SKM-1 (cell line): ENCODE measurements at regions not wholly inside any gene's neighbourhood (a gene's known extent, or its start where the extent isn't known, plus 50 kb on each side); places are given as distances from the start of the nearest gene placed in this dataset.
"Not testable (repeated sequence)": the region's sequence is repeated elsewhere in the genome, so short reads cannot be mapped to it uniquely, and the experiment has no call there.

Source experiments
- DNase-seq: peaks from one replicate; lab custom pipeline; 2025; ENCODE audit not compliant: unreplicated experiment; lab: John Stamatoyannopoulos, UW

DNA sequence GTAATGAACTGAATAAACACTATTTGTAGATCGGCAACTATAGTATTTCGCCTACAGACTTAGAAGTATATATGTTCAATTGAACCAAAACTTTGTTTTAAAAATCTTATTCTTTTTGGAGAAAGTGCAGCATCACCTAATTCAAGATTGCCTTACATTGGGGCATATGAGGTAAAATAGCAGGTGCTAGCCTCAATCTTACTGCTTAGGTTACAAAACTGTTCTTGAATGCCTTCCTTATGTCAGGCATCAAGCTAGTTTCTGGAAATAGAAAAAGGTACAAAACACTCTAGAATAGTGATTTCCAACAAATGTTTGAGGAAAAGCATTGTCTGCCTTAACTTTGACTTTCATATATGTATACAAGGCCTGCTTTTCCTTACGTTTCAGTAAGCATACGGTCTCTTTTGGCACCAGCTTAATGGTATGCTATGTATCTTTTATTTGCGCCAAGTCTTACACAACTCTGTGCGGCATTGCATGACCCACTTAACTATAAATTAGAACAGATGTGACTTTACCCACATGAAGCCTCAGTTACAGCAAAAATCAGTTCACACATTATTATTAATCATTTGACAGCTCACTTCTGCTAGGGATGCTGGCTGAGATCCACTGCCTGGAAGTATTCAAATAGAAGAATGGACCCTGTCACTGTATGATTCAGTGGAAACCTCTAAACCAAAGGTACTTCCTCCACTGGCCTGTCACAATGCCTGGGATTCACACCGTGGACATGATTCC, 174.1 kb downstream of the PRELID2 start:
- no peak for DNase-seq

DNA sequence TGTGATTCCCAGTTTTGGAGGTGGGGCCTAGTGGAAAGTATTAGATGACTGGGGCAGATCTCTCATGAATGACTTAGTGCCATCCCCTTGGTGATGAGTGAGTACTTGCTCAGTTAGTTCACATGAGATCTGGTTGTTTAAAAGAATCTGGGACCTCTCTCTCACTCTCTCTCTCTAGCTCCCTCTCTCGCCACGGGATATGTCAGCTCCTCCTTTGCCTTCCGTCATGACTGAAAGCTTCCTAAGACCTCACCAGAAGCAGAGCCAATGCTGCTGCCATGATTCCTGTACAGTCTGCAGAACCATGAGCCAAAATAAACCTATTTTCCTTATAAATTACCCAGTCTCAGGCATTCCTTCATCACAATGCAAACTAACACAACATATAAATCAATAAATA, 176.7 kb downstream of the PRELID2 start:
- DNase-seq: no peak

DNA sequence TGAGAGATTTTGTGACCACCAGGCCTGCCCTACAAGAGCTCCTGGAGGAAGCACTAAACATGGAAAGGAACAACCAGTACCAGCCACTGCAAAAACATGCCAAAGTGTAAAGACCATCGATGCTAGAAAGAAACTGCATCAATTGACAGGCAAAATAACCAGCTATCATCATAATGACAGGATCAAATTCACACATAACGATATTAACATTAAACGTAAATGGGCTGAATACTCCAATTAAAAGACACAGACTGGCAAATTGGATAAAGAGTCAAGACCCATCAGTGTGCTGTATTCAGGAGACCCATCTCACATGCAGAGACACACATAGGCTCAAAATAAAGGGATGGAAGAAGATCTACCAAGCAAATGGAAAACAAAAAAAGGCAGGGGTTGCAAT, 182.4 kb downstream of the PRELID2 start:
- DNase-seq: not testable (repeated sequence)

DNA sequence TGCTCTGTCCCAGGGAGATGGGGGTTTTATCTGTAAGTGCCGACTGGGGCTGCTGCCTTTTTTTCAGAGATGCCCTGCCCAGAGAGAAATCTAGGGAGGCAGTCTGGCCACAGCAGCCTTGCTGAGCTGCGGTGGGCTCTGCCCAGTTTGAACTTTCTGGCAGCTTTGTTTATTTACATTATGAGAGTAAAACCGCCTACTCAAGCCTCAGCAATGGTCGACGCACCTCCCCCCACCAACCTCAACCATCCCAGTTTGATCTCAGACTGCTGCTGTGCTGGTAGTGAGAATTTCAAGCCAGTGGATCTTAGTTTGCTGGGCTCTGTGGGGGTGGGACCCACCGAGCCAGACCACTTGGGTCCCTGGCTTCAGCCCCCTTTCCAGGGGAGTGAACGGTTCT, 188.0 kb downstream of the PRELID2 start:
- not testable (repeated sequence) for DNase-seq

DNA sequence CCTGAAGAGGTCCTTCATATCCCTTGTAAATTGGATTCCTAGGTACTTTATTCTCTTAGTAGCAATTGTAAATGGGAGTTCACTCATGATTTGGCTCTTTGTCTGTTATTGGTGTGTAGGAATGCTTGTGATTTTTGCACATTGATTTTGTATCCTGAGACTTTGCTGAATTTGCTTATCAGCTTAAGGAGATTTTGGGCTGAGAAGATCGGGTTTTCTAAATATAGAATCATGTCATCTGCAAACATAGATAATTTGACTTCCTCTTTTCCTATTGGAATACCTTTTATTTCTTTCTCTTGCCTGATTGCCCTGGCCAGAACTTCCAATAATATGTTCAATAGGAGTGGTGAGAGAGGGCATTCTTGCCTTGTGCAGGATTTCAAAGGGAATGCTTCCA, 191.9 kb downstream of the PRELID2 start:
- not testable (repeated sequence) for DNase-seq

DNA sequence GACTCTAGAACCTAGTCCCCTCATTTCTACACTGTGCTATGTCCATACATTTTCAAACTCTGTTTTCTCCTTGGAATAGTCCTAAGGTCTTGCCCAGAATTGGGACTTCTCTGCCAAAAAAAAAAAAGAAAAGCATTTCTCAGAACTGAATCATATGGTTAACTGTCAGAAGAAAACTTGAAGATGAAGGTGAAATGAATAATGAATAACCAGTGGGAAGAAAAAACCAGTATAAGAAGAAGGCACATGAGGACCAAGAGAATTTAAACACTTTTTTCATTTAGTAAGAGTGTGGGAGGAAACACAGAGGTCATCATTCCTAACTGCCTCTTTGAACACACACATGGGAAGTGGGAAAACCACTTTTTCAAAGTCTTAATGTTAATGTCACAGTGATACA, 197.7 kb downstream of the PRELID2 start:
- DNase-seq: no peak

DNA sequence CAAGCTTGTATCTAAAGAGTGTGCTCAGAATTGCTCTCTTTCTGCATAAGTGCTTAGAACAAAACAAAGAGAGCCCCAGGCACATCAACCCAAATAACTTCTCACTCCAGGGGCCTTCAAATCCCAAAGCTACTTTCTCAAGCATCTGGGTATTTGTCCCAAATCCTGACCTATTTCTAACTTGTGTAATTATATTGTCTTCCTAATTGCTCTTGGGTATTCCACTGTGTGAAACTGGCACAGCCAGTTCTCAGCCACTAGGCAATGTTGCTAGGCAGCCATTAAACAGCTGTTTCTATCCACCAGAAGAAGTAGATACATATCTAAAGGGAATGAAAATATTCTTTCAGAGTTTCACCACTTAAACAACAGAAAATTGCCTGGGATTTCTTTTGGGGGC, 198.8 kb downstream of the PRELID2 start:
- DNase-seq: no peak

DNA sequence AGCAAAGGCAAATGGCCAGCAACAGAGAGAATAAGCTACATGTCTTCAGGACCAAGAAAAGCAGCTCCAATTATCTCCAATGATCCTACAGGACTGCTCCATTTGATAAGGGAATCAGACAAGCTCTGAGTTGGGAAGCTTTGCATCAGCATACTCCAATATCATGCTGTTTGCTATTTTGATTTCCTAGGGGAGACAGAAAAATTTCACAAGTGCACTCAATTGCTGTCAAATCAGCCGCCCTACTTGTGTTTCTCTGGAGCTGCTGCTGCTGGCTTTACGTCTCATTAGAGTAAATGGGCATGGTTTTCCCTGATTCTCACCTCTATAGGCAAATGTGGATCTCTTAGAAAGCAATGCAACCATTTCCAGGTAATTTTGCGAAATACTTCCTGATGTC, 201.7 kb downstream of the PRELID2 start:
- no peak for DNase-seq

DNA sequence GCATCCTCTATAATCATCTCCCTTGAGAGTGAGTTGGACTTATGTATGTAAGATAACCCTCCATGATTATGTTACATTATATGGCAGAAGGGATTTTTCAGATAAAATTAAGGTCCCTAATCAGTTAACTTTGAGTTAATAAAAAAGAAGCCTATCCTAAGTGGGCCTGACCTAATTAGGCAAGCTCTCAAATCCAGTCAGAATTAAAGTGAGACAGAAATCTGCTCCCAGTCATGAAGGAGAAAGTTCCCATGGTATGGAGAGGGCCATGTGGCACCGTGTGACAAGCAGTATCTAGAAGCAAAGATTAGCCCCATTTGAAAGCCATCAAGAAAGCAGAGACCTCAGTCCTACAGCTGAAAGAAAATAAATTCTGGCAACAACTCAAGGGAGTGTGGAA, 202.4 kb downstream of the PRELID2 start:
- DNase-seq: no peak

DNA sequence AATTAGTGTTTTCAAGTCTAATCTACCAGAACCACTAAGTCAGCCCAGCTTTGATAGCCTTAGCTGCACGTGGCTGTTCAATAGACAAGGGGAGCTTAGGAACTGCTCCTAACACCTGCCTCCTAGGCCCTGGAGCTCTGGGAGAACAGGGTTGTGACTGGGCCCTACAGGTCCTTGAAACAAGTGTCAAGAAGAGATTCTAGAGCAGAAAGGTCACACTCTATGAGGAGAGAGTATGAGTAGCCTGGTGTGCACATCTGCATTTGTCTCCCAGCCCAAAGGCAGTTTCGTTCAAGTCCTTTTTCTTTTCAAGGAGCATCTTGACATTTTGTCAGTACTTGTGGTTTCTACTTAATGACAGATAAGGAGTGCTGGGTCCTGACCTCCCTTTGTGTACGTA, 206.1 kb downstream of the PRELID2 start:
- no peak for DNase-seq

DNA sequence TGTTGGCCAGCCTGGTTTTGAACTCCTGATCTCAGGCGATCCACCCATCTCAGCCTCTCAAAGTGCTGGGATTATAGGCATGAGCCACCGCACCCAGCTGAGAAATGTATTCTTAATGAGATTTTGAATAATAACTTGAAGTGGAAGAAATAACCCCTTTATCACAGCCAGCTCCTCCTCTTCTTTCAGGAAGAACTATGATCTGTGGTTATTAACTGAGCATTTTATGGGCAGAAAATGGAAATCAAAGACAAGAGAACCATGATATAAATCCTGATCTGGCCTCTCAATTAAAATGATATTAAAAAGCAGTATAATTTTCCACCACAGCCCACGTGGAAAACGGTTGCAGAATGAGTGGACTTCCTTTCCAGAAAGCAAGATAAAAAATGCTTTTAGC, 206.6 kb downstream of the PRELID2 start:
- DNase-seq: no peak

DNA sequence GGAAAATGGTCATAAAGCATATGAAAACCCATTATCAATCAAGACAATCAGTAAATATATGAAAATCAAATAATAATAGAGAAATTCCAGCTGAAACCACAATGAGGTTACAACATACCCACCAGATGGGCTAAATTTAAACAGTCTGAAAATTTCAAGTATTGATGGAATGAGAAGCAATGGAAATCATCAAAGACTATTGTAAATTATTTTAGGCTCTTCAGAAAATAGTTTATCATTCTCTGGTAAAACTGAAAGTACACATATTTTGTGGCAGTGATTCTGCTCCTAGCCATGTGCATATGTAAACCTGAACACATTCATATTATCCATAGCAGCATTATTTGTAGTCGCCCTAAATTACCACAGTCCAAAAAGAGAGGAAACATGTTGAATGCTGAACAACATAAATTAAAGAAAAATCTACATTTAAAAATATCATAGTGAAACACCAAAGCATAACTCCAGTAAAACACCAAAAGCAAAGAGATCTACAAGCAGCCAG, 215.3 kb downstream of the PRELID2 start:
- DNase-seq: no peak

DNA sequence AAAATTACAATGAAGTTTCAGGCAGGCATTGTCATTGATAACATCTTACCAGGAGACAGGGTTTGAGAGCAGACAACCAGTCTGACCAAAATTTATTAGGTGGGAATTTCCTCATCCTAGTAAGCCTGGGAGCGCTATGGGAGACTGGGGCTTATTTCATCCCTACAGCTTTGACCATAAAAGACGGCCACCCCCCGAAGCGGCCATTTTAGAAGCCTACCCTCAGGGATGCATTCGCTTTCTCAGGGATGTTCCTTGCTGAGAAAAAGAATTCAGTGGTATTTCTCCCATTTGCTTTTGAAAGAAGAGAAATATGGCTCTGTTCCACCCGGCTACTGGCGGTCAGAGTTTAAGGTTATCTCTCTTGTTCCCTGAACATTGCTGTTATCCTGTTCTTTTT, 218.4 kb downstream of the PRELID2 start:
- DNase-seq: not testable (repeated sequence)

DNA sequence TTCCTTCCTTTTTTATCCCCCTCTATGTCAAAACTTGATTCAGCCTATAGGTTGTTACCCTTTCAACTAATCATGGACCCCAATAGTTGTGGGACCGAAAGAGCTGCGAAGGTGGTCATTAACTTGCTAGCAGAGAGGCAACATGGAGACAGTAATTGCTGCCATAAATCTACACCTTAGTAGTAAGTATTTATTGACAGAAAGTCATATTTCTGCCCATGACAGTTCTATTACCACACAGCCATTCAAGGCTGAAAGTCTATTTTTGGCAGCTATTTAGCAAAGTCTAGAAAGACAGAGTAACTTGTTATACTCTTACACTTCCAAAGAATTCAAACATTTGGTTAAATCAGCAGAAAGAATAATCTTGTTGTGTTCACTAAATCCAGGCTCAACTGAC, 236.2 kb downstream of the PRELID2 start:
- DNase-seq: no peak

DNA sequence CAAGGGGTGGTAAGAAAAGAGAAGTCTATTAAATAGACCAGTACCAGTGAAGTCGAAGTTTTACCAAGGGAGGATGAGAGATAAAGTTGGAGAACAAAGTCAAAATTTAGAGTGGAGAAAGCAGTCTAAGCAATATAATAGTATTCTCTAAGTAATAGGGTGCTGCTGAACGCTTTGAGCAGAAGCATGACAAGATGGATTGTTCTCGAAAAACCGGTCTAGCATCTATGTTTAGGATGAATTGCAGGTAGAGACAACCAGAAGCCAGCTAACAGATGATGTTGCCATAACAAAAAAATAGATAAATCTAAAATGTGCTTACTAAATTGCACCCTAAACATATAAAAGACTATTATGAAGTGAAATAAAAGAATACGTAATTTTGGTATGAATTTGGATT, 237.0 kb downstream of the PRELID2 start:
- DNase-seq: no peak

DNA sequence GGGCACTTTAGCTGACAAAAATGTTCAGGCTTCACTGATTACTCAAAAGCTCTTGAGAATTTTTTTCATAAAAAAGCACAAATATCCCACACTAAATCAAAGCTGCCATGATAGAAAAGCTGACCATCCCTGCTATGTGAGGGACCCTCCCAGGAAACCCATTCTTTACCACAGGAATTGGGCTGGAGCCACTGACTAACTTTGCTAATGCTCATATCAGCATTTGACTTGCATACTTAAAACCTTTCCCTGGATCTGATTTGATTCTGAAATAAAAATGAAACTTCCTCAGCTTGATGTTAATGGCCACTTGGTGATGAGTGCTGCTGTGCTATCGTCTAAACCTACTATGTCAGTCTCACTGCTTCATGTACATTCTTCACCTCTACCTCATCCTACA, 243.6 kb downstream of the PRELID2 start:
- DNase-seq: no peak

DNA sequence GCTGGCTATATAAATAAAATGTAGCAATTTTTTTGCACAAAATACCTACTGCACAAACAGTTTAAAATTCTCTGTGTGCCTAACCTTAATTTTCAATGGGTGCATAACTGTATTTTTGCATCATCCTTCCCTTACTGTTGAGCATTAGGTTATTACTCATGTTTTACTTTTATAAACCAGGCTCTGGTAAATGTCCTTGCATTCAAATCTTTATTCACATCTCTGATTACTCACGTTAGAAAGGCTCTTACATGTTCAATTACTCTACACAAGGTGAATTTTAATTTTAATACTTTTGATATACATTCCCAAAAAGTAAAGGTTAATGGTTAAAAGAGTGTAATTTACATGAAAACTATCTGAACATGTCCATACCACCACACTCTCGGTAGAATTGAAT, 246.1 kb downstream of the PRELID2 start:
- no peak for DNase-seq

DNA sequence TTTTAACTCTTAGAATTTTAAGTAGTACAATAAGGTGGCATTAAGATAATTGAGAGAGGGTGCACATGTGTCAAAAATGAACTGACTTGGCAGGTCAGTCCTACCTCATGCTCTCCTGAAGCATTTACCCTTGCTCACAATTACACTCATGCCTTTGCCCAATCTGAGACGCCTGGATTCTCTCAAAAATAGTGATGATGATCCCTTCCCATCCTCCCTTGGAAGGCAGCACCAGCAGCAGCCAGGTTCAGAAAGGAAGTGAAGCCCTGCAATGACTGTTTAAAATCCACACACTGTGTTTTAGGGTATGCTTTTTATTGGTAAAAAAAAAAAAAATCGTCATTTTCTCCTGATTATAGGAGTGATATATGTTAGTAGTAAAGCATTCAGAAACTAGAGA, 246.6 kb downstream of the PRELID2 start:
- no peak for DNase-seq

DNA sequence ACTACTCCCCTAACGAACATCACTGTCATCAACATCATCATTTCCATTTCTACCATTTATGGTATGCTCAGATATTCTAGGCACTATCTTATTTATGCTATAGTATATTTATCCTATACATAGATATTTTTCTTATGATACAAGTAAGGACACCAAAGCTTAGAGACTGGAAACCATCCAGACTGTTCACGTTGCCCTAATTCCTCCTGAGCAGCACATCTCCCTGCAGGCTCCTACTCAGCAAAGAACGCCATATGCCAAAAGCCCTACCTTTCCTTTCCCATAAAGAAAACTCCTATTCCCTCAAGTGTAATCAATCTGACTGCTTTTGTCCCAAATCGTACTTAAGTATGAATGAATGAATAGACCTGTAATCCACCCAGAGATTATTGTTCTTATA, 247.0 kb downstream of the PRELID2 start:
- no peak for DNase-seq

DNA sequence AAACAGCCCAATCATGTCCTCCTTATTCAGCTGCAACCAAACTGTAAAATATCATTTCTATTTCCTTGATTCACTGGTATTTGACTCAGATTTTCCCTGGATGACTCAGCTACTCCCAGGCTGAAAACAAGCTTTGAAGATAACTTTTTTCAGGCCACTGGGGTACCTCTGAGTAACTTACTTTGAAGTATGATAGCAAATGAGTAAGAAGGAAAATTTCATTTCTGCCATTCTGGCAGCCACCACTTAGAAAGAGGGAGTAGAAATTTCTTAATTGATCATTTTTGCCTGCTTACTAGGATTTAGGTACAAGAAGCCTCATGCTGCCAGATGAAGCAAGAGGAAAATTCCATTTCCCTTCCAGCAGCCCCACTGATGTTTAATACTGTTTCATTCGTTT, 247.4 kb downstream of the PRELID2 start:
- DNase-seq: no peak

DNA sequence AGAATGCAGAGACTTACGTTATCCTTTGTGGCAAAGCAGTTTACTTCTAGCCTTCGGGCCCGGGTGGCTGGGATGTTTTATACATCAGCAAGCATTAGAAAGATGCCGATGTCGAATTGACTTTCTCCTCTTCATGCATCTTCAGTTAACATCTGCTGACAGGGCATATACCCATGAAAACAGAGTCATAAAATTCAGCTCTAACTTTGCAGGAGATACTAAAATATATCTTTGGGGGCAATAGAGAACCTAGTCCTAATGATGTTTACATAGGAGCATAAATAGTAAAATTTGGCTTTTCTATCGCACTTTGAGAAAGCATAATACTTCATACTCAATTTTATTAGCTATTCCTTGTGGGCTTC, 247.9 kb downstream of the PRELID2 start:
- no peak for DNase-seq

DNA sequence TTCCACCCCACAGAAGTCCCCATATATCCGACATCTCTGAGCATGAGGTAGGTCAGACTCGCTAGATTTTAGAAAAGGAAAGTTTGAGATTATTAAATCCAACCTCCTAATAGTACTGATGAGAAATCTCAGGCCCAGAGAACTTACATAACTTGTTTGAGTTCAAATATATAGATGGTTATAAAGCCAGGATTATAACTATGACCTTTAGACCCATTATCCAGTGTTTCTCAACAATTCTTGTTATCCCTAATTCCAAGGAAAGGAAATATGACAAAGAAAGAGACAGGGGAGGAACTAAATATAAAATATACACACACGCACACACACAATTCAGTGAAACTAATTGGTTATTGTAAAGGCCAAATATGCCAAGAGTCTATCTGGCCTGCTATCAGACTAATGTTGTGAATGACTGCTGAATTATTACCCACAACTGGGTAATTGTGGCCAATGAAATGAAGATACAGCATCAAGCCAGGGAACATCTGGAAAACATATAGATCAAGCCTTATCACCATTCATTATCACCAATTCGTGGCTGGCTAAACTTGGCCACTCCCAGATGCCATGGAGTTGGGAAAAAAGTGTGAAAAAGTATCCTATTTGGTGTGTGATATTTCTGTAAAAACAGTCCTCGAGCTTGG, 248.4 kb downstream of the PRELID2 start:
- DNase-seq: no peak
